ENCODE measurements at regions not wholly inside any gene's neighbourhood (a gene's known extent, or its start where the extent isn't known, plus 50 kb on each side); places are given as distances from the start of the nearest gene placed in this dataset.

GRCh38 chr14:81737938-81738337, 204.3 kb upstream of the SEL1L start:
- no peaks in the 10 kb centered on the region for H3K27me3 ChIP-seq
- H3K4me3 ChIP-seq: no peak overlapping the region
- no peak overlapping the region for H3K27ac ChIP-seq
- H3K36me3 ChIP-seq: no peaks in the 10 kb centered on the region
- no peak for DNase-seq (ENCODE audit: low spot score in 2 of 2)
- no peaks in the 10 kb centered on the region for H3K4me1 ChIP-seq
- 65% methylated on average over 2 of the region's 2 CpGs for WGBS
- no peaks in the 10 kb centered on the region for H3K9me3 ChIP-seq
- TF ChIP-seq POLR2AphosphoS5 (IDR thresholded peaks at IDR 0.05) (no peak), CTCF (IDR thresholded peaks at IDR 0.05) (no peak), POLR2A (IDR thresholded peaks at IDR 0.05) (no peak), EP300 (IDR thresholded peaks at IDR 0.05) (no peak)

- Histone ChIP-seq H3K4me1 (no peaks in the 10 kb centered on the region), H3K36me3 (no peaks in the 10 kb centered on the region), H3K4me3 (no peak overlapping the region), H3K9me3 (no peaks in the 10 kb centered on the region), H3K27ac (no peak overlapping the region), H3K27me3 (no peaks in the 10 kb centered on the region)
- TF ChIP-seq POLR2A (IDR thresholded peaks at IDR 0.05) (no peak), CTCF (IDR thresholded peaks at IDR 0.05) (no peak), EP300 (IDR thresholded peaks at IDR 0.05) (no peak), POLR2AphosphoS5 (IDR thresholded peaks at IDR 0.05) (no peak)
- DNase-seq (ENCODE audit: low spot score in 2 of 2): no peak
- 81% methylated on average over 4 of the region's 4 CpGs for WGBS
Measured at GRCh38 chr14:81738946-81739659, 205.4 kb upstream of the SEL1L start.

GRCh38 chr14:81743605-81744004, 210.0 kb upstream of the SEL1L start:
- no peak for TF ChIP-seq CTCF (IDR thresholded peaks at IDR 0.05)
- no peak overlapping the region for H3K27ac ChIP-seq
- no peak for DNase-seq (ENCODE audit: low spot score in 2 of 2)
- no peak overlapping the region for H3K4me3 ChIP-seq
- no peaks in the 10 kb centered on the region for H3K27me3 ChIP-seq
- no peaks in the 10 kb centered on the region for H3K9me3 ChIP-seq
- H3K4me1 ChIP-seq: no peaks in the 10 kb centered on the region
- H3K36me3 ChIP-seq: no peaks in the 10 kb centered on the region
- 83% methylated on average over 1 of the region's 1 CpG for WGBS

GRCh38 chr14:81751198-81751597, 217.5 kb upstream of the SEL1L start:
- no peak for TF ChIP-seq EP300 (IDR thresholded peaks at IDR 0.05)
- no peak for TF ChIP-seq CTCF (IDR thresholded peaks at IDR 0.05)
- TF ChIP-seq POLR2A (IDR thresholded peaks at IDR 0.05): no peak
- no peak for TF ChIP-seq POLR2AphosphoS5 (IDR thresholded peaks at IDR 0.05)
- Histone ChIP-seq H3K4me1 (no peaks in the 10 kb centered on the region), H3K9me3 (no peaks in the 10 kb centered on the region), H3K4me3 (no peak overlapping the region), H3K27ac (no peak overlapping the region), H3K27me3 (no peaks in the 10 kb centered on the region), H3K36me3 (no peaks in the 10 kb centered on the region)
- DNase-seq (ENCODE audit: low spot score in 2 of 2): no peak
- WGBS: 82% methylated on average over 2 of the region's 2 CpGs

GRCh38 chr14:81759541-81759940, 225.9 kb upstream of the SEL1L start:
- Histone ChIP-seq H3K4me1 (no peaks in the 10 kb centered on the region), H3K9me3 (no peaks in the 10 kb centered on the region), H3K36me3 (no peaks in the 10 kb centered on the region), H3K27me3 (no peaks in the 10 kb centered on the region), H3K4me3 (no peak overlapping the region), H3K27ac (no peak overlapping the region)
- TF ChIP-seq CTCF (IDR thresholded peaks at IDR 0.05) (no peak), POLR2A (IDR thresholded peaks at IDR 0.05) (no peak), EP300 (IDR thresholded peaks at IDR 0.05) (no peak), POLR2AphosphoS5 (IDR thresholded peaks at IDR 0.05) (no peak)
- DNase-seq (ENCODE audit: low spot score in 2 of 2): no peak
- WGBS: 87% methylated on average over 2 of the region's 2 CpGs
